HCT116 (cell line): ENCODE measurements at regions not wholly inside any gene's neighbourhood (a gene's known extent, or its start where the extent isn't known, plus 50 kb on each side); places are given as distances from the start of the nearest gene placed in this dataset.

Source experiments
- ATAC-seq: fragments of 200-7000 bp; cut with Tn5 transposase; 2 replicates; pipeline ENCODE4 v1.9.1; 2020; ENCODE audit warnings: mild to moderate bottlenecking, moderate library complexity
- BruUV-seq: library from RNA; stranded (reverse); fragments of 400-500 nt; replicated peaks from 2 replicates; lab custom pipeline; 2021; lab: Mats Ljungman, UMichigan
- CTCF ChIA-PET: fragments of 300-600 bp; sonication (Branson Sonifier 250); formaldehyde crosslinking; loops from one replicate; lab custom pipeline; 2021; ENCODE audit warnings: antibody characterized with exemption; lab: Charles Lee
- POLR2A ChIA-PET: fragments of 300-600, 350-600 bp; sonication (Branson Sonifier 250); formaldehyde crosslinking; loops from one replicate; lab custom pipeline; 2021; ENCODE audit warnings: antibody characterized with exemption; lab: Charles Lee
- RAD21 ChIA-PET, 2 experiments: fragments of 300-600 bp; sonication (Branson Sonifier 250); formaldehyde crosslinking; loops; one replicate each; lab custom pipeline; 2023; ENCODE audit warnings: low total read pairs in 2 of 2; ENCODE audit not compliant: uncharacterized antibody in 2 of 2, unreplicated experiment in 2 of 2, low non-redundant PET in 1 of 2; lab: Charles Lee
- DNase-seq: peaks from one replicate; pipeline ENCODE4 v3.0.0-alpha.2; 2010; ENCODE audit warnings: low read depth, low spot score
- H2AFZ ChIP-seq: fragments of 200-600 bp; shearing (Covaris generic), sonication (generic); 2 replicates; pipeline ENCODE4 v1.6.1; 2017; ENCODE audit warnings: low read depth, mixed run types, mixed read lengths, antibody characterized with exemption, low read length; ENCODE audit not compliant: poor library complexity, severe bottlenecking
- H3K27ac ChIP-seq: 2 replicates; pipeline ENCODE4 v1.5.1; 2012; ENCODE audit warnings: low read depth, low read length
- H3K27me3 ChIP-seq: fragments of 200-600 bp; sonication (generic); 2 replicates; pipeline ENCODE4 v1.6.1; 2016; ENCODE audit warnings: mixed run types, low read length, mixed read lengths; ENCODE audit not compliant: insufficient read depth
- H3K36me3 ChIP-seq, 2 experiments: fragments of 200-500 bp in 1 of 2; fragments of 200-600 bp in 1 of 2; sonication (Bioruptor generic) in 1 of 2; sonication (generic) in 1 of 2; 2 replicates each; pipeline versions ENCODE4 v1.5.1 to v1.6.1; 2014 to 2016; ENCODE audit warnings: low read length in 2 of 2, inconsistent platforms in 1 of 2, mixed read lengths in 1 of 2, mixed run types in 1 of 2; ENCODE audit not compliant: insufficient read depth in 2 of 2, control insufficient read depth in 1 of 2
- H3K4me1 ChIP-seq, 2 experiments: fragments of 200-600 bp in 1 of 2; sonication (generic) in 1 of 2; 2 replicates each; pipeline versions ENCODE4 v1.5.1 to v1.6.1; 2012 to 2017; ENCODE audit warnings: low read length in 2 of 2, inconsistent platforms in 1 of 2, mild to moderate bottlenecking in 1 of 2, mixed read lengths in 1 of 2, mixed run types in 1 of 2, moderate library complexity in 1 of 2; ENCODE audit not compliant: insufficient read depth in 2 of 2, control insufficient read depth in 1 of 2
- H3K4me2 ChIP-seq: fragments of 200-600 bp; sonication (generic); 2 replicates; pipeline ENCODE4 v1.6.1; 2017; ENCODE audit warnings: mixed run types, low read length, mixed read lengths
- H3K4me3 ChIP-seq, 2 experiments: fragments of 200-600 bp in 1 of 2; sonication (generic) in 1 of 2; replicated peaks in 1 of 2; 2 replicates each; pipeline ENCODE4 v1.5.1; 2011 to 2016; ENCODE audit warnings: low read length in 2 of 2, control low read depth in 1 of 2, low read depth in 1 of 2, mild to moderate bottlenecking in 1 of 2, mixed read lengths in 1 of 2, mixed run types in 1 of 2
- H3K79me2 ChIP-seq: fragments of 200-600 bp; sonication (generic); 2 replicates; pipeline ENCODE4 v1.6.1; 2017; ENCODE audit warnings: mild to moderate bottlenecking, mixed run types, low read length, moderate library complexity, mixed read lengths; ENCODE audit not compliant: insufficient read depth
- H3K9ac ChIP-seq: fragments of 200-600 bp; sonication (generic); 2 replicates; pipeline ENCODE4 v1.6.1; 2016; ENCODE audit warnings: low read length, mixed read lengths
- H3K9me2 ChIP-seq: fragments of 200-600 bp; sonication (generic), shearing (Covaris generic); 2 replicates; pipeline ENCODE4 v1.6.1; 2017; ENCODE audit warnings: mixed run types, mild to moderate bottlenecking, moderate library complexity; ENCODE audit not compliant: insufficient read depth
- H3K9me3 ChIP-seq, 2 experiments: fragments of 200-500 bp in 1 of 2; fragments of 200-600 bp in 1 of 2; sonication (Bioruptor generic) in 1 of 2; sonication (generic) in 1 of 2; 2 replicates each; pipeline ENCODE4 v1.6.1; 2014 to 2017; ENCODE audit warnings: low read length in 2 of 2, mixed read lengths in 2 of 2, inconsistent platforms in 1 of 2, low read depth in 1 of 2, mild to moderate bottlenecking in 1 of 2, mixed run types in 1 of 2, moderate library complexity in 1 of 2; ENCODE audit not compliant: control insufficient read depth in 1 of 2, insufficient read depth in 1 of 2
- H4K20me1 ChIP-seq: fragments of 200-600 bp; sonication (generic), shearing (Covaris generic); 2 replicates; pipeline ENCODE4 v1.6.1; 2017; ENCODE audit warnings: mixed run types, mild to moderate bottlenecking, moderate library complexity; ENCODE audit not compliant: insufficient read depth
- EGR1 ChIP-seq: IDR thresholded peaks from 2 replicates; pipeline ENCODE4 v1.6.1; 2012; ENCODE audit warnings: low read depth
- POLR2A ChIP-seq: IDR thresholded peaks from 2 replicates; pipeline ENCODE4 v1.7.0; 2011; ENCODE audit warnings: borderline replicate concordance; ENCODE audit not compliant: insufficient read depth, insufficient read length; ENCODE audit errors: extremely low read depth
- POLR2AphosphoS5 ChIP-seq: IDR thresholded peaks from 2 replicates; pipeline ENCODE4 v1.6.1; 2011; ENCODE audit warnings: mild to moderate bottlenecking, low read depth, low read length, moderate library complexity
- RAD21 ChIP-seq: IDR thresholded peaks from 2 replicates; pipeline ENCODE4 v1.6.1; 2012; ENCODE audit warnings: low read depth, mild to moderate bottlenecking
- SIN3A ChIP-seq: IDR thresholded peaks from 2 replicates; pipeline ENCODE4 v1.6.1; 2012; ENCODE audit warnings: low read depth
- SP1 ChIP-seq: IDR thresholded peaks from 2 replicates; pipeline ENCODE4 v1.6.1; 2012; ENCODE audit warnings: low read depth
- SRF ChIP-seq: IDR thresholded peaks from 2 replicates; pipeline ENCODE4 v1.6.1; 2012; ENCODE audit warnings: low read depth
- intact Hi-C: fragments of 100-400 bp; cut with micrococcal nuclease; formaldehyde crosslinking; loops from 2 replicates; pipeline ENCODE4 v1.10.0; 2022
- TF ChIP-seq, protein P1 (sequence below), 3 experiments: fragments of 200-600 bp in 1 of 3; sonication (generic) in 1 of 3; IDR thresholded peaks in 2 of 3; conservative IDR thresholded peaks in 1 of 3; 2 replicates each; pipeline ENCODE4 v1.5.1; 2012 to 2017; ENCODE audit warnings: low read depth in 2 of 3, low read length in 2 of 3, antibody characterized with exemption in 1 of 3, borderline replicate concordance in 1 of 3, control low read depth in 1 of 3, mild to moderate bottlenecking in 1 of 3, mixed read lengths in 1 of 3, mixed run types in 1 of 3, moderate library complexity in 1 of 3; ENCODE audit not compliant: insufficient read depth in 1 of 3
- TF ChIP-seq, protein P2 (sequence below): IDR thresholded peaks from 2 replicates; pipeline ENCODE4 v1.6.1; 2011; ENCODE audit warnings: mild to moderate bottlenecking, low read length, moderate library complexity; ENCODE audit not compliant: insufficient replicate concordance; ENCODE audit errors: extremely low read depth

DNA sequence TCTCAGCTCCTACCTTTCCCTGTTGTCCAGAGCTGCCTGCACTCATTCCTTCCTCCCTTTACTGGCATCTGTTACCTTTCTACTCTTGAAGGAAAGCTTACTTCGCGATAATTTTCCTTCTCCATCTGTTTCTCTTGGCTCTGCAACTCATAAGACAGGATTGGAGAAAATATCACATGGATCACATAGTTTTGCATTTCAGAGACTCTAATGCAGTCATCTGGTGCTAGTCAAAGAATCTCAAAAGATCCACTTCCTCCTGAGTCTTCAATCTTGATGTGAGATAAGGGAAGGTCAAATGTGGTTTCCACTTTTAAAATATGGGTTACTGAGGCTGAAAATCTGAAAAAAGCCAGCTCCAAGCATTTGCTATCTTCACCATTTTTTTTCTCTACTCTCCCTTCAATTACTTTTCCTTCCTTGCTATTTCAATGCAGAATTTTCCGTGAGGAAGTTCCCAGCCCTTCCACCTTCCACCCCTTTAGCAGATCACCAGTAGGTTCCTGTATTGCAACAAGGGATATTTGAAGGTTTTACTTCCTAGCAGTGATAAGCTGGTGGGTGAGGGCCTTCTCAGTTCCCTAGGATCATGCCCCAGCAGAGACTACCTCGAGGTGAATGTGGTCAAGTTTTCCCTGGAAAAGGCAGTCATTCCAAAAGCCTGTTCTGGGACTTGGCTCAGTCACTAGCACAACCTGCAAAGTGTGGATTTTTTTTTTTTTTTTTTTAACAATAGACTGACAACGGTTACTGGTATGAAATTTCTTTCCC is 62.8 kb upstream of the LRRC1 start (continued):
- TF ChIP-seq, protein P1, sequence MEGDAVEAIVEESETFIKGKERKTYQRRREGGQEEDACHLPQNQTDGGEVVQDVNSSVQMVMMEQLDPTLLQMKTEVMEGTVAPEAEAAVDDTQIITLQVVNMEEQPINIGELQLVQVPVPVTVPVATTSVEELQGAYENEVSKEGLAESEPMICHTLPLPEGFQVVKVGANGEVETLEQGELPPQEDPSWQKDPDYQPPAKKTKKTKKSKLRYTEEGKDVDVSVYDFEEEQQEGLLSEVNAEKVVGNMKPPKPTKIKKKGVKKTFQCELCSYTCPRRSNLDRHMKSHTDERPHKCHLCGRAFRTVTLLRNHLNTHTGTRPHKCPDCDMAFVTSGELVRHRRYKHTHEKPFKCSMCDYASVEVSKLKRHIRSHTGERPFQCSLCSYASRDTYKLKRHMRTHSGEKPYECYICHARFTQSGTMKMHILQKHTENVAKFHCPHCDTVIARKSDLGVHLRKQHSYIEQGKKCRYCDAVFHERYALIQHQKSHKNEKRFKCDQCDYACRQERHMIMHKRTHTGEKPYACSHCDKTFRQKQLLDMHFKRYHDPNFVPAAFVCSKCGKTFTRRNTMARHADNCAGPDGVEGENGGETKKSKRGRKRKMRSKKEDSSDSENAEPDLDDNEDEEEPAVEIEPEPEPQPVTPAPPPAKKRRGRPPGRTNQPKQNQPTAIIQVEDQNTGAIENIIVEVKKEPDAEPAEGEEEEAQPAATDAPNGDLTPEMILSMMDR (IDR thresholded peaks at IDR 0.05 in 2 of 3, conservative IDR thresholded peaks at IDR 0.05 in 1 of 3; ENCODE audit: borderline replicate concordance in 1 of 3, insufficient read depth in 1 of 3, low read depth in 2 of 3, low read length in 2 of 3), result no peak
- TF ChIP-seq RAD21 (no peak), SIN3A (no peak), POLR2A (no peak), EGR1 (no peak), POLR2AphosphoS5 (no peak)

DNA sequence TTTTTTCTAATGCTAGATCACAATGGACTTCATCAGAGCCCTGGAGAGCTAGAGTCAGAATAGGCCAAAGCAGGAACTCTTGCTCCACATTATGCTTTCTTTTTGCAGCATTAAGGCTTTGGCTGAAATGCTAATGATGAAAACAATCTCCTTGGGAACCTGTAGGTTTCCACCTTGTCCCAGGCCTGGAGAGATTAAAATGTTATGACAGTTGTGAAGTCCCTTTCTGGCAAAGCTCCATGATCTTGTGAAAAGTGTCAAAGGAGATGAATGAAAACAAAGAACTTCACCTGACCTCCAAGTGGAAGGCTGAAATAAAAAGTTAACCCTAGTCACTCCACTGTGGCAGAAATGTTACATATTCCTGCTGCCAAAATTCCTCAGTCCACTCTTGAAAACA is 64.0 kb upstream of the LRRC1 start:
- Histone ChIP-seq H2AFZ (no peak overlapping the region), H3K9me3 (no peaks in the 10 kb centered on the region), H3K27ac (no peak overlapping the region), H3K4me3 (no peak overlapping the region), H3K4me2 (peak overlapping the region; percentile 10; the same call in 1 of the 2 replicates), H3K79me2 (no peaks in the 10 kb centered on the region), H3K36me3 (no peaks in the 10 kb centered on the region), H4K20me1 (no peaks in the 10 kb centered on the region), H3K9ac (no peak overlapping the region), H3K27me3 (no peaks in the 10 kb centered on the region), H3K9me2 (no peaks in the 10 kb centered on the region), H3K4me1 (peaks cover 55 to 62% of the 10 kb centered on the region in 2 experiments)
- no TSS peak for BruUV-seq
- RAD21 ChIA-PET, result no interaction called here
- DNase-seq, result no peak
- intact Hi-C loops, result no loop called here
- CTCF ChIA-PET, result interaction anchor here (0.8 to 13.5 kb wide), 5 partner anchors 11 to 236 kb away, joined by 3 to 227 read pairs (median 29); no protein-coding TSS in a partner anchor
- POLR2A ChIA-PET, result interaction anchor here (1.1 kb wide), 1 partner anchor 64 kb away, joined by 4 read pairs; the partner anchor contains the start of gene LRRC1
- no peak for TF ChIP-seq SRF
- no peak for TF ChIP-seq POLR2A
- TF ChIP-seq, protein P2, sequence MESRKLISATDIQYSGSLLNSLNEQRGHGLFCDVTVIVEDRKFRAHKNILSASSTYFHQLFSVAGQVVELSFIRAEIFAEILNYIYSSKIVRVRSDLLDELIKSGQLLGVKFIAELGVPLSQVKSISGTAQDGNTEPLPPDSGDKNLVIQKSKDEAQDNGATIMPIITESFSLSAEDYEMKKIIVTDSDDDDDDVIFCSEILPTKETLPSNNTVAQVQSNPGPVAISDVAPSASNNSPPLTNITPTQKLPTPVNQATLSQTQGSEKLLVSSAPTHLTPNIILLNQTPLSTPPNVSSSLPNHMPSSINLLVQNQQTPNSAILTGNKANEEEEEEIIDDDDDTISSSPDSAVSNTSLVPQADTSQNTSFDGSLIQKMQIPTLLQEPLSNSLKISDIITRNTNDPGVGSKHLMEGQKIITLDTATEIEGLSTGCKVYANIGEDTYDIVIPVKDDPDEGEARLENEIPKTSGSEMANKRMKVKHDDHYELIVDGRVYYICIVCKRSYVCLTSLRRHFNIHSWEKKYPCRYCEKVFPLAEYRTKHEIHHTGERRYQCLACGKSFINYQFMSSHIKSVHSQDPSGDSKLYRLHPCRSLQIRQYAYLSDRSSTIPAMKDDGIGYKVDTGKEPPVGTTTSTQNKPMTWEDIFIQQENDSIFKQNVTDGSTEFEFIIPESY, result no peak
- 0 out of 2 replicates have a peak, but pooled peaks have one; percentile 14 for TF ChIP-seq SP1
- ATAC-seq, result no peak
